HepG2 (cell line): ENCODE measurements at regions not wholly inside any gene's neighbourhood (a gene's known extent, or its start where the extent isn't known, plus 50 kb on each side); places are given as distances from the start of the nearest gene placed in this dataset.

Experiments used
- ATAC-seq: fragments of 200-7000 bp; cut with Tn5 transposase; 3 replicates; pipeline ENCODE4 v1.9.1; 2020; ENCODE audit warnings: mild to moderate bottlenecking, moderate library complexity
- BruUV-seq: library from RNA; stranded (reverse); fragments of 400-500 nt; replicated peaks from 2 replicates; lab custom pipeline; 2021; lab: Mats Ljungman, UMichigan
- CTCF ChIA-PET: fragments of 300-600 bp; formaldehyde crosslinking; extraction: SDS; loops from one replicate; lab custom pipeline; 2021; ENCODE audit warnings: low total read pairs, inconsistent platforms, low intra/inter-chr PET ratio; lab: Yijun Ruan, JAX
- POLR2A ChIA-PET: fragments of 350-600 bp; sonication (Branson Sonifier 250); formaldehyde crosslinking; loops from one replicate; lab custom pipeline; 2020; ENCODE audit warnings: antibody characterized with exemption, inconsistent platforms; lab: Yijun Ruan, JAX
- DNase-seq: peaks from one replicate; pipeline ENCODE4 v3.0.0-alpha.2; 2015; ENCODE audit warnings: low spot score
- FAIRE-seq: peaks from 3 replicates; lab custom pipeline; 2011; peaks lifted over from hg19 to GRCh38; lab: Jason Lieb, UNC
- H2AFZ ChIP-seq: one replicate; pipeline ENCODE4 v1.6.1; 2011; ENCODE audit warnings: low read length, inconsistent platforms
- H3K27ac ChIP-seq: fragments of 300-600 bp; 3 replicates; pipeline ENCODE4 v1.8.0; 2011; ENCODE audit warnings: mixed run types, mild to moderate bottlenecking, mixed read lengths, low read length, inconsistent platforms; ENCODE audit not compliant: insufficient read depth; ENCODE audit errors: extremely low read length
- H3K27me3 ChIP-seq, 2 experiments: fragments of 200-600 bp in 1 of 2; 2 replicates in 1 of 2; 3 replicates in 1 of 2; pipeline versions ENCODE4 v1.6.0 to v1.8.0; 2011; ENCODE audit warnings: low read length in 2 of 2, mild to moderate bottlenecking in 2 of 2, moderate library complexity in 2 of 2, inconsistent platforms in 1 of 2; ENCODE audit not compliant: insufficient read depth in 2 of 2, control insufficient read depth in 1 of 2
- H3K36me3 ChIP-seq, 2 experiments: fragments of 200-600 bp in 1 of 2; replicated peaks in 1 of 2; 2 replicates in 1 of 2; 3 replicates in 1 of 2; pipeline versions ENCODE4 v1.5.1 to v1.8.0; 2011; ENCODE audit warnings: low read length in 2 of 2, inconsistent platforms in 1 of 2; ENCODE audit not compliant: insufficient read depth in 2 of 2, control insufficient read depth in 1 of 2
- H3K4me1 ChIP-seq: 2 replicates; pipeline ENCODE4 v1.5.1; 2012; ENCODE audit warnings: low read length, inconsistent platforms; ENCODE audit not compliant: insufficient read depth
- H3K4me2 ChIP-seq: 2 replicates; pipeline ENCODE4 v1.6.0; 2011; ENCODE audit warnings: low read depth, low read length, inconsistent platforms
- H3K4me3 ChIP-seq, 3 experiments: fragments of 200-600 bp in 1 of 3; sonication (generic), shearing (Covaris generic) in 1 of 3; replicated peaks in 1 of 3; 2 replicates each; pipeline ENCODE4 v1.5.1; 2011 to 2016; ENCODE audit warnings: low read length in 3 of 3, inconsistent platforms in 2 of 3, low read depth in 2 of 3, mild to moderate bottlenecking in 2 of 3, control low read depth in 1 of 3, mixed read lengths in 1 of 3; ENCODE audit not compliant: insufficient read depth in 1 of 3
- H3K79me2 ChIP-seq: one replicate; pipeline ENCODE4 v1.6.1; 2011; ENCODE audit warnings: low read length, inconsistent platforms; ENCODE audit not compliant: insufficient read depth
- H3K9ac ChIP-seq: 2 replicates; pipeline ENCODE4 v1.6.0; 2011; ENCODE audit warnings: mild to moderate bottlenecking, low read depth, low read length, inconsistent platforms; ENCODE audit not compliant: insufficient read depth
- H3K9me3 ChIP-seq: 2 replicates; pipeline ENCODE4 v1.5.1; 2012; ENCODE audit warnings: mild to moderate bottlenecking, low read length
- H4K20me1 ChIP-seq: 2 replicates; pipeline ENCODE4 v1.6.0; 2011; ENCODE audit warnings: inconsistent platforms, mild to moderate bottlenecking, low read length, moderate library complexity; ENCODE audit not compliant: insufficient read depth
- JUN ChIP-seq: sonication (generic); formaldehyde crosslinking; IDR thresholded peaks from 2 replicates; pipeline ENCODE4 v1.4.0; 2020; ENCODE audit warnings: mild to moderate bottlenecking, missing genetic modification reagents
- MAFF ChIP-seq: IDR thresholded peaks from 2 replicates; pipeline ENCODE4 v1.6.1; 2011; ENCODE audit warnings: low read depth, low read length, improper control_type of control experiment
- MAFK ChIP-seq, 2 experiments: IDR thresholded peaks in 1 of 2; conservative IDR thresholded peaks in 1 of 2; 2 replicates each; pipeline ENCODE4 v1.6.1; 2011; ENCODE audit warnings: improper control_type of control experiment in 2 of 2, low read length in 2 of 2
- POGZ ChIP-seq: sonication (generic); formaldehyde crosslinking; IDR thresholded peaks from 2 replicates; pipeline ENCODE4 v1.4.0; 2020; ENCODE audit warnings: mild to moderate bottlenecking, missing genetic modification reagents
- SYNCRIP ChIP-seq: fragments of 200-400 bp; formaldehyde crosslinking; IDR thresholded peaks from 2 replicates; pipeline ENCODE4 v1.6.1; 2018; ENCODE audit warnings: mild to moderate bottlenecking, low read depth, low read length; ENCODE audit not compliant: insufficient read depth
- ZMYM2 ChIP-seq: sonication (generic); formaldehyde crosslinking; IDR thresholded peaks from 2 replicates; pipeline ENCODE4 v1.8.0; 2022; ENCODE audit warnings: mild to moderate bottlenecking, missing genetic modification reagents
- ZNF558 ChIP-seq: sonication (generic); formaldehyde crosslinking; IDR thresholded peaks from 2 replicates; pipeline ENCODE4 v1.9.0; 2022; ENCODE audit warnings: mild to moderate bottlenecking, missing genetic modification reagents, borderline replicate concordance
- ZNF615 ChIP-seq: sonication (generic); formaldehyde crosslinking; IDR thresholded peaks from 2 replicates; pipeline ENCODE4 v1.5.0; 2020; ENCODE audit warnings: mild to moderate bottlenecking, missing genetic modification reagents, borderline replicate concordance
- ZSCAN31 ChIP-seq: sonication (generic); formaldehyde crosslinking; IDR thresholded peaks from 2 replicates; pipeline ENCODE4 v1.5.0; 2020; ENCODE audit warnings: low read depth, mild to moderate bottlenecking, missing genetic modification reagents
- WGBS: methylation state at CpG from one replicate; pipeline ENCODE4 v1.1.6; 2017; ENCODE audit warnings: low lambda C conversion rate; 5-methylcytosine and 5-hydroxymethylcytosine counted together
- in situ Hi-C: cut with HindIII; loops from 2 replicates; pipeline ENCODE4 v1.10.0; 2017; ENCODE audit warnings: low pct_unique_long_range_greater_than_20kb; ENCODE audit not compliant: extremely low pct_ligation_motif_present
- intact Hi-C: fragments of 100-400 bp; cut with micrococcal nuclease; formaldehyde crosslinking; loops from one replicate; pipeline ENCODE4 v1.10.0; 2022; ENCODE audit not compliant: unreplicated experiment

- Histone ChIP-seq H3K36me3 (no peaks in the 10 kb centered on the region), H3K27me3 (no peaks in the 10 kb centered on the region), H2AFZ (no peak overlapping the region), H3K9me3 (peaks cover 20% of the 10 kb centered on the region; the same call in 1 of the 2 replicates), H4K20me1 (no peaks in the 10 kb centered on the region), H3K27ac (no peak overlapping the region), H3K4me2 (no peak overlapping the region), H3K4me1 (no peaks in the 10 kb centered on the region), H3K79me2 (no peaks in the 10 kb centered on the region), H3K9ac (no peak overlapping the region), H3K4me3 (no peak overlapping the region)
- CTCF ChIA-PET: no interaction called here
- intact Hi-C loops (no loop called here), in situ Hi-C loops (no loop called here)
- ATAC-seq: no peak
- TF ChIP-seq MAFK (conservative IDR thresholded peaks at IDR 0.05 in 1 of 2, IDR thresholded peaks at IDR 0.05 in 1 of 2; ENCODE audit: low read length in 2 of 2) (peak; percentile 35 to 83; a peak in 3 of 4 replicates), MAFF (peak; percentile 63), SYNCRIP (no peak)
- BruUV-seq: no TSS peak
- POLR2A ChIA-PET: no interaction called here
- no peak for DNase-seq
- no peak for FAIRE-seq
Measured at GRCh38 chr2:150415022-150415421, 72.4 kb downstream of the RND3 start.

- H4K20me1 ChIP-seq: no peaks in the 10 kb centered on the region
- no peak overlapping the region for H3K4me3 ChIP-seq
- H3K4me2 ChIP-seq: no peak overlapping the region
- ATAC-seq (no peak), FAIRE-seq (no peak), DNase-seq (no peak)
- H2AFZ ChIP-seq: no peak overlapping the region
- BruUV-seq: no TSS peak
- H3K27ac ChIP-seq: no peak overlapping the region
- no peaks in the 10 kb centered on the region for H3K36me3 ChIP-seq
- H3K9ac ChIP-seq: no peak overlapping the region
- H3K27me3 ChIP-seq: no peaks in the 10 kb centered on the region
- WGBS: 26% methylated on average over 2 of the region's 2 CpGs
- ChIA-PET POLR2A (no interaction called here), CTCF (no interaction called here)
- no peak for TF ChIP-seq ZMYM2 (CRISPR knock-in tag)
- TF ChIP-seq ZNF615: no peak
- TF ChIP-seq JUN: no peak
- no peak for TF ChIP-seq ZSCAN31 (CRISPR knock-in tag)
- no peak for TF ChIP-seq POGZ (CRISPR knock-in tag)
- TF ChIP-seq ZNF558 (CRISPR knock-in tag): no peak
- peaks cover 25% of the 10 kb centered on the region; the same call in 1 of the 2 replicates for H3K9me3 ChIP-seq
- intact Hi-C loops: no loop called here
- in situ Hi-C loops: no loop called here
- H3K4me1 ChIP-seq: no peaks in the 10 kb centered on the region
- no peaks in the 10 kb centered on the region for H3K79me2 ChIP-seq
Measured at GRCh38 chr2:150413910-150414309, 73.6 kb downstream of the RND3 start.
